Activated naive CD8-positive, alpha-beta T cell treated with anti-CD3 and anti-CD28 coated beads, Interleukin-2, amount 50 U/mL, for 24 hours (primary cell): ENCODE measurements at regions not wholly inside any gene's neighbourhood (a gene's known extent, or its start where the extent isn't known, plus 50 kb on each side); places are given as distances from the start of the nearest gene placed in this dataset.

Experiments used
- ATAC-seq: fragments of 150-1000 bp; cut with Tn5 transposase; one replicate; pipeline ENCODE4 v1.10.0; 2021
- DNase-seq: peaks from one replicate; pipeline ENCODE4 v3.0.0; 2021
- H3K27ac Mint-ChIP-seq: one replicate; pipeline ENCODE4 v1.8.0; 2021; ENCODE audit warnings: mild to moderate bottlenecking, mixed read lengths
- H3K27me3 Mint-ChIP-seq: one replicate; pipeline ENCODE4 v1.8.0; 2021; ENCODE audit warnings: mixed read lengths
- H3K36me3 Mint-ChIP-seq: one replicate; pipeline ENCODE4 v1.8.0; 2021; ENCODE audit warnings: low read depth, mixed read lengths
- H3K4me1 Mint-ChIP-seq: one replicate; pipeline ENCODE4 v1.8.0; 2021; ENCODE audit warnings: mixed read lengths
- H3K4me3 Mint-ChIP-seq: one replicate; pipeline ENCODE4 v1.8.0; 2021; ENCODE audit warnings: mild to moderate bottlenecking, moderate library complexity, mixed read lengths
- H3K9me3 Mint-ChIP-seq: one replicate; pipeline ENCODE4 v1.8.0; 2021; ENCODE audit warnings: mixed read lengths

DNA sequence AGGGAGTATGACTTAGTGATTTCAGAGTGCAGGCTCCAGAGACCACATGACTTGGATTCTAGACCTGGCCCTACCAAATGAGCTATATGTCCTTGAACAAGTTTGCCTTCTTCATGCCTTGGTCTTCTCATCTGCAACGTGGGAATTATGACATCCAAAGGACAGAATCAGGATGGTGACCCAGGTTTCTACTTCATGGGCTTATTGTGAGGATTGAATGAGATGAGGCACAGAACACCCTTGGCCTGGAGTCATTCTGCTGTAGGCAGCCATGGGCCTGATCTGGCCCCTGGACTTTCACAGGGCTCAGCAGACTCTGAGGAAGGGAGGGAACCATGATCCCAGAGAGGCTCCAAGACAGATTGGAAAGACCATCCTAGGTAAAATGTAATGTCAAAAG lies 85.6 kb upstream of the HAAO start:
- Mint-ChIP-seq H3K27ac (peak overlapping the region; percentile 30), H3K36me3 (no peaks in the 10 kb centered on the region)

DNA sequence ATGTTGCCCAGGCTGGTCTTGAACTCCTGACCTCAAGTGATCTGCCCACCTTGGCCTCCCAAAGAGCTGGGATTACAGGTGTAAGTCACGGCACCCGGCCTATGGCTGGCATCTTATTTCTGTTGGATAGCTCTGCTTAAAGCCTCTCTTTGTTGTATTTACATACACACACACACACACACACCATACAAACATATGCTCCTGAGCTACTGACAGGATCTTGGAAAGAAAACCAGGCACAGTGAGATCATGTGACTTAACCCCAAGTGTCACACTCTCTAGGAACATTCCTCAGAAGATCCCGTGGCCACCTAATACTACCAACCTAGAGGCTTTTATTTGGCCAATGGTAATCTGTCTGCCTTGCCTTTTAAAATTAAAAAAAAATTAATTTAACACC lies 85.1 kb upstream of the HAAO start:
- Mint-ChIP-seq H3K27ac (no peak overlapping the region), H3K4me1 (peaks cover 33% of the 10 kb centered on the region)

More for the DNA sequence above, 85.6 kb upstream of the HAAO start:
- no peak for ATAC-seq
- no peaks in the 10 kb centered on the region for H3K27me3 Mint-ChIP-seq
- no peak overlapping the region for H3K4me3 Mint-ChIP-seq
- H3K9me3 Mint-ChIP-seq = no peaks in the 10 kb centered on the region
- DNase-seq = no peak
- H3K4me1 Mint-ChIP-seq = peaks cover 33% of the 10 kb centered on the region

DNA sequence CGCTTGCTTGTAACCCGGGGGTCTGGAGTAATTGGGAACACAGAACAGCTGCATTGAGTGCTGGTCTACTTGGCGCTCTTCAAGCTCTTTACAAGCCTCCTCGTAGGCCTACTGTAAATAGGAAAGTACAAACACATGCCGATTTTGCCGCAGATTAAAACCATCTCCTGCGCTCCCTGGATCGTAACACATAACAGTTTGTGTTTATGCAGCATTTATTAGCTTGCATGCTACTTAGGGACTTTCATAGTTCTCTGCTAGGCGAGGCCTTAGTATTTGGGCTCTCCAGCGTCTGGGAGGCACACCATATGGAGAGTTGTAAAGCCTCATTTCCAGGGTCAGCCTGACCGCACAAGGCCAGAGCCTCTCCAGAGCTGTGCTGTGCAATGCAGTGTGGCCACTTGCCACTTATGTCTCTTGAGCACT lies 84.0 kb upstream of the HAAO start:
- no peaks in the 10 kb centered on the region for H3K27me3 Mint-ChIP-seq
- H3K4me1 Mint-ChIP-seq = peaks cover 24% of the 10 kb centered on the region
- ATAC-seq (no peak), DNase-seq (no peak)
- H3K9me3 Mint-ChIP-seq = no peaks in the 10 kb centered on the region
- no peaks in the 10 kb centered on the region for H3K36me3 Mint-ChIP-seq
- H3K27ac Mint-ChIP-seq = no peak overlapping the region
- no peak overlapping the region for H3K4me3 Mint-ChIP-seq

More for the DNA sequence above, 85.1 kb upstream of the HAAO start:
- no peaks in the 10 kb centered on the region for H3K27me3 Mint-ChIP-seq
- ATAC-seq (no peak), DNase-seq (no peak)
- no peaks in the 10 kb centered on the region for H3K36me3 Mint-ChIP-seq
- no peaks in the 10 kb centered on the region for H3K9me3 Mint-ChIP-seq
- H3K4me3 Mint-ChIP-seq = no peak overlapping the region

DNA sequence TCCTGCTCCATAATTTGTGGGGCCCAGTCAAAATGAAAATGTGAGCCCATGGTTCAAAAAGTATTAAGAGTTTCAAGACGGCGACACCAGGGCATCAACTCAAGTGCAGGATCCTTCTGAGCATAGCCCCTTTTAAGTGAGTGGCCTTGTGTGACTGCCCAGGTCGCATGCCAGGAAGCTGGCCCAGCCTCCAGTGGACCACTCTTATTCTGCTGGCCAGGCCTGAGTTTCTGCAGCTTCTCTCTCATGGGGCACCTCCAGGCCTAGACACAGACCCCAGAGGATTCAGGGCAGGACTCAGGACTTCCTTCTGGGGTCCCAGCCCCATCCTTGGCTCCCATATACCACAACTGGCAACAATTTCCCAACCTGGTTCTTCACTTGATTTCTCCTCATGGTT lies 83.5 kb upstream of the HAAO start:
- Mint-ChIP-seq H3K4me1 (peaks cover 22% of the 10 kb centered on the region), H3K27ac (no peak overlapping the region), H3K27me3 (no peaks in the 10 kb centered on the region), H3K9me3 (no peaks in the 10 kb centered on the region), H3K4me3 (no peak overlapping the region), H3K36me3 (no peaks in the 10 kb centered on the region)
- no peak for DNase-seq
- no peak for ATAC-seq

DNA sequence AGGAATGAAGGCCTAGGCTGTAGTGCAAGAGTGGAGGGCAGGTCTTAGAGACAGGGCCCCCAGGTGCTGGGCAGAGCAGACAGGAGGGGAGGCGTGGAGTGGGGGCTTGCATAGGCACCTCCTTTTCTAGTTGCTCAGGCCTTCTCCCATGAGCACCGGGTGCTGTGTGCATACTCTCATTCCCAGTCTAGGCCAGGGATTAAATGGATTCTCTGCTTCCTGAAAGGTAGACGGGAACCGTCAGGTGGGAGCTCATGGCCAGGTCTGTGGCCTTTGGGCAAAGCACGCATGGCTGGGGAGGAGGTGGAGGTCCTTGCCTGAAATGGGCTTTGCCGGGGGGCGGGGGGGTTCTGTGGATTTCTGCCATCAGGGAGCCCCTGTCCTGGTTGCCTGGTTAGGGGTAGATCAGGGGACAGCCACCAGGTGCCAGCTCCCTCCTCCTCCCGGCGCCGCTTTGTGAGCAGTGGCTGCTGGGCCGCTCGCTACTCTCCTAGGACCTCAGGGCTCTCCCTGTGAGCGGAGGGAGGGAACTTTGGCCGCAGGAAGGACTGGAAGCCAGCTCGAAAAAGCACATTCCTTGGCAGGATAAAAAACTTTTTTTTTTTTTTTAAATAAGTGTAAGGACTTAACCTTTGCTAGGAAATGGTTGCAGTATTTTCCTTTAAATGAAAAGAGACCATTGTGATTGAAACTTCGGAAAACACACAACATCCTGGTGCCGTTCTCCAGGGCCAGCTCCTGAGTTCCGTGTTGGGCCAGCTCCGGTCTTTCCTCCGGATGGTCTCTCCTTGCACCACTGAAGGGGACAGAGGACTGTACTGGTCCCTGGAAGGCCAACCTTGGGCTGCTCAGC lies 82.8 kb upstream of the HAAO start:
- no peak for ATAC-seq
- H3K4me3 Mint-ChIP-seq = no peak overlapping the region
- H3K36me3 Mint-ChIP-seq = no peaks in the 10 kb centered on the region
- H3K4me1 Mint-ChIP-seq = peaks cover 21% of the 10 kb centered on the region
- no peaks in the 10 kb centered on the region for H3K27me3 Mint-ChIP-seq
- no peaks in the 10 kb centered on the region for H3K9me3 Mint-ChIP-seq
- DNase-seq = no peak
- no peak overlapping the region for H3K27ac Mint-ChIP-seq

DNA sequence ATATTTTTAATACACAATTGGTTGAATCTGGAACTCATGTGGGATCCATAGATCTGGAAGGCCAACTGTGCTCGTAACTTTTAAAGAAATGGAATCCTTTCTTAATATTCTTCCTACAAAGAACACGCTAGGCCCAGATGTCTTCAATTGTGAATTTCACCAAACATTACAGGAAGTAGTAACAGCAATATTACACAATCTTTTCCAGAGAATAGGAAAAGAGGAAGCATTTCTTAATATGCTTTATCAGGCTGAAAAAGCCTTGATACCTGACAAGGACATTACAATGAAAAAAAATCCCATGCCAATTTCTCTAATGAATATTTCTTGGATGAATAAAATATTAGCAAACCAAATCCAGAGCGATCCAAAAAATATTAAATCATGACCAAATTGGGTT lies 80.3 kb upstream of the HAAO start:
- Mint-ChIP-seq H3K9me3 (peaks cover 13% of the 10 kb centered on the region), H3K27ac (no peak overlapping the region)

DNA sequence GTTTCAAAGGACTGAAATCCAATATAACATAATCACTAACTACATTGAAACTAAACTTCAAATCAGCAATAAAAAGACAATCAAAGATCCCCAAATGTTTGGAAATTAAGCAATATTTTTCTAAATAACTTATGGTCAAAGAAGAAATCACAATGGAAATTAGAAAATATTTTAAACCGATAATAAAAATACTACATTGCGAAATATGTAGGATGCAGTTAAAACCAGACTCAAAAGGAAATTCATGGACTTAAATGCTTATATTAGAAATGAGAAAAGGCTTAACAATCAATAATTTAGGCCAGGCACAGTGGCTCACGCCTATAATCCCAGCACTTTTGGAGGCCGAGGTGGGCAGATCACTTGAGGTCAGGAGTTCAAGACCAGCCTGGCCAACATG lies 79.0 kb upstream of the HAAO start:
- Mint-ChIP-seq H3K36me3 (no peaks in the 10 kb centered on the region), H3K4me3 (no peak overlapping the region), H3K4me1 (no peaks in the 10 kb centered on the region), H3K9me3 (peaks cover 13% of the 10 kb centered on the region), H3K27ac (no peak overlapping the region), H3K27me3 (peaks cover 2% of the 10 kb centered on the region)
- ATAC-seq = no peak
- no peak for DNase-seq

More for the DNA sequence above, 80.3 kb upstream of the HAAO start:
- ATAC-seq (no peak), DNase-seq (no peak)
- Mint-ChIP-seq H3K27me3 (peaks cover 2% of the 10 kb centered on the region), H3K36me3 (no peaks in the 10 kb centered on the region), H3K4me1 (no peaks in the 10 kb centered on the region), H3K4me3 (no peak overlapping the region)

DNA sequence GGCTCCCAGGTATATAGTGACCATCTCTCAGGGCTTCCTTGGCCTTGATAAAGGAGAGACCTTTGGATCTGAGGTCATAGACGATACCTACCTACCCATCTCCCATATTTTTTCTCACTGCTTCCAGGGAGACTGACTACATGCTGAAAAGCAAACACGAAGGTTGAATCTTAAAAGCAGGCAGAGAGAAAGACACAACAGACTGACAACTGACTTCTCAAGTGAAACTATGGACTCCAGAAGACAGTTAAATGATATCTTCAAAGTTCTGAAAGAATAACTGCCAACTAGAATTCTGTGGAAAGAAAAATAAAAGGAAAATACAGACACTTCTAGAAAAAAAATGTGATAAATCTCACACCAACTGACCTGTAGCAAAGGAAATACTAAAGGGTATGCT lies 76.5 kb upstream of the HAAO start:
- Mint-ChIP-seq H3K4me1 (no peaks in the 10 kb centered on the region), H3K36me3 (no peaks in the 10 kb centered on the region), H3K9me3 (peaks cover 13% of the 10 kb centered on the region), H3K4me3 (no peak overlapping the region), H3K27me3 (peaks cover 2% of the 10 kb centered on the region), H3K27ac (no peak overlapping the region)
- no peak for ATAC-seq
- no peak for DNase-seq

DNA sequence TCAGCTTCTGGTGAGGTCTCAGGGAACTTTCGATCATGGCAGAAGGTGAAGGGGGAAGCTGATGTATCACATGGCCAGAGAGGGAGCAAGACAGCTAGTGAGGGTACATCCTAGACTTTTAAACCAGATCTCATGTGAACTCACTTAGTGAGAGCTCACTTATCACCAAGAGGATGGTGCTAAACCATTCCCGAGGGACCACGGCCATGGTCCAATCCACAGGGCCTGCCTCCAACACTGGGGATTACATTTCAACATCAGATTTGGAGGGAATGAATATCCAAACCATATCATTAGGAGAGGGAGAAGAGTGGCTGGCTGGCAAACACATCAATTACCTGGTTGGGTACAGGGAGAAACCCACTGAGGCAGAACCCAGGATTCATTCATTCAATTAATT lies 75.7 kb upstream of the HAAO start:
- Mint-ChIP-seq H3K4me1 (no peaks in the 10 kb centered on the region), H3K36me3 (no peaks in the 10 kb centered on the region), H3K9me3 (peaks cover 13% of the 10 kb centered on the region), H3K27me3 (peaks cover 2% of the 10 kb centered on the region), H3K4me3 (no peak overlapping the region), H3K27ac (no peak overlapping the region)
- DNase-seq = no peak
- ATAC-seq = no peak

DNA sequence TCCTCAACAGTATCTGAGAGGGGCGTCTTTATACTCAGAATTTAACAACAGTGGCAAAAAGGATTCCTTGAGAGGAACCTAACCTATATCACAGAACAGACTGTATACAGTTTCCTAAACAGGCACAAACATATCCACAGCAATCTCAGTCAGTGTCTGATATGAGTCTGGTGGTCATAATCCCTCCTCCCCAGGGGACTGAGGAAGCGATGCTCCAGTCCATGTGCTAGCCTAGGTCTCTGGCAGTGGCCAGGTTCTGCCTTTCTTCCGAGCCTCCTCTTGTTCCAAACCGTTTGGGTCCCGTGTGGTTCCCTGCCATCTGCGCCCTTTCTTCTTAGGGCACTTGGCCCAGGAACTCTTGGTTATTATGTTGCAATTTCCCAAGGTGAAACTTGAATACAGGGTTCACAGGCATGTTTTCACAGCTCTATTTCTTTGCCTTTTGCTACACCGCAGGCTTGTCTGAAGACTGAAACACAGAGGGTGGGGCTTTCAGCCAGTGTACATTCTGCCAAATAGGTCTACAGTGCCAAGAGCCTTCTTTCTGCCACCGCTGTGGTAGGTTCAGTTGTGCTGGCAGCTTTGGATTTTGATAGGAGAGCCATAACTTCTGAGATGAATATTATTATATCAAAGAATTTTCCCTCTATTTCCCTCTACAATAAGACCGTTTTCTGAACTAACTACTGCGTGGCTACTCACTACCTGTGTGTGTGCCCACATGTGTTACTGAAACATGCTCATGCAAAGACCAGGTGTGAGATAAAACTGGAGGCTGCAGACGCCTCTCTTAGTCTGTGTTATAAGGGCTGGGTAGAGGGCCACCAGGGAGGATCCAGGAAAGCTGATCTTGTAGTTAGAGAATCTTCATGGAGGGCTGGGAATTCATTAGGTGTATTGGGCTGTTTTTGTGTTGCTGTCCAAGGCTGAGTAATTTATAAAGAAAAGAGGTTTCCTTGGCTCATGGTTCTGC lies 75.0 kb upstream of the HAAO start:
- H3K9me3 Mint-ChIP-seq = peaks cover 13% of the 10 kb centered on the region
- H3K4me1 Mint-ChIP-seq = no peaks in the 10 kb centered on the region
- no peak overlapping the region for H3K4me3 Mint-ChIP-seq
- H3K36me3 Mint-ChIP-seq = no peaks in the 10 kb centered on the region
- ATAC-seq (no peak), DNase-seq (no peak)
- H3K27me3 Mint-ChIP-seq = peaks cover 2% of the 10 kb centered on the region
- H3K27ac Mint-ChIP-seq = no peak overlapping the region

DNA sequence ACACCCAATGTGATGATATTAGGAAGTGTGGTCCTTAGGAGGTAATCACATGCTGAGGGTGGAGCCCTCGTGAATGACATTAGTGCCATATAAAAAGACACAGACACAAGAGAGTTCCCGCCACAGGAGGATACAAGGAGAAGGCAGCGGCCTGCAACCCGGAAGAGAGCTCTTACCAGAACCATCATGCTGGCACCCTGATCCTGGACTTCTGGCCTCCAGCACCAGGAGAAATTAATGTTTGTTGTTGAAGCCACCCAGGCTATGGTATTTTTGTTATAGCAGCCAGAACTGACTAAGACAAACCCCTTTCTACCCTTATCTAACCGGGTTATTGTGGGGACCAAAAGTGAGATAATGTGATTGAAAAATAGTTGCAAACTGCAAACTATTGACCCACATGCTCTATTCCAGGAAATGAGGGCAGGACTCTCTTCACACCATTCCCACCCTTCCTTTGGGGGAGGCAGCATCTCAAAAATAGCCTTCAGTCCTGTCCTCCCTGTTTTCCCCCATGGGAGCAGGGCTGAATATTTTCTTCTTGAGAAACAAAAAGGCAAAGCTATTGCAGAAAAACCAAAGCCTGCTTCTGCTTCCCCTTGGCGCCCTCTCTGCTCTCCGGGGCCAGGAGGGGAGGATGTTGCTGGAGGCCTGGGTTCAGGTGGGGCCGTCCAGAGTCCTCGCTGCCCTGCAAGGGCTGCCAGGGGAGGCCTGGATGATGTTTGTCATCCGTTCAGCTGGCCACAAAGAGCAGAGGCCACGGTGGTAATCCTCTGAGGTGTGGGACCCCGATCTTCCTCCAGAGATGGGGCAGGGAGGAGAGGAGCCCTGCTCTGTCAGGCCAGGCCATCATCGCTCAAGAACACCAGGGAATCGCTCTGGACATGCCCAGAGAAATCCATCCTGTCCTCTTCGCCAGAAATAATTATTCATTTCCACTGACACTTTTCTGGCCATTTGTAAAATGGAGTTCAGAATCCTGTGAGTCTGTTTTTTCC lies 73.8 kb upstream of the HAAO start:
- no peak for DNase-seq
- no peak overlapping the region for H3K27ac Mint-ChIP-seq
- H3K4me1 Mint-ChIP-seq = no peaks in the 10 kb centered on the region
- no peak for ATAC-seq
- H3K9me3 Mint-ChIP-seq = peaks cover 13% of the 10 kb centered on the region
- no peak overlapping the region for H3K4me3 Mint-ChIP-seq
- peaks cover 2% of the 10 kb centered on the region for H3K27me3 Mint-ChIP-seq
- no peaks in the 10 kb centered on the region for H3K36me3 Mint-ChIP-seq

DNA sequence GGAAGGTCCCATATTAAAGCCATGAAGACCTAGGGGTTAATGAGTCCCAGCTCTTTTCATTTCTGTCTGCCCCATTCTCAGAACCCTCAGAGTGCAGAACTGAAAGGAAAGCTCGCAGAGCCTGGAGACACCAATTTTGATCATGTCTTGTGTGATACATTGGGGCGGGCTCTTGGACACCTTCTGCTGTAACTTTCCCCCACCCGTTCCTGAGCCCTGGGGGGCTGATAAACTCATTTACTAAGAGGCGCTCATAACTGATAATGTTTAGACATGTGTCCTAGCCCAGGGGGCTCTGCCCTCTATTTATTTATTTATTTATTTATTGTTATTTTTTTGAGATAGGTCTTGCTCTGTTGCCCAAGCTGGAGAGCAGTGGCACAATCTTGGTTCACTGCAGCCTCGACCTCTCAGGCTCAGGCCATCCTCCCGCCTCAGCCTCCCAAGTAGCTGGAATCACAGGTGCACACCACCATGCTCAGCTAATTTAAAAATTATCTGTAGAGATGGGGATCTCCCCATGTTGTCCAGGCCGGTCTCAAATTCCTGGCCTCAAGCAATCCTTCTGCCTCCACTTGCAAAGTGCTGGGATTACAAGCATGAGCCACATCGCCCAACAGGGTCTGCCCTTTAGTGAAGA lies 72.4 kb upstream of the HAAO start:
- Mint-ChIP-seq H3K27ac (no peak overlapping the region), H3K4me1 (no peaks in the 10 kb centered on the region), H3K27me3 (peaks cover 2% of the 10 kb centered on the region), H3K36me3 (no peaks in the 10 kb centered on the region), H3K9me3 (peaks cover 13% of the 10 kb centered on the region), H3K4me3 (no peak overlapping the region)
- ATAC-seq (no peak), DNase-seq (no peak)

DNA sequence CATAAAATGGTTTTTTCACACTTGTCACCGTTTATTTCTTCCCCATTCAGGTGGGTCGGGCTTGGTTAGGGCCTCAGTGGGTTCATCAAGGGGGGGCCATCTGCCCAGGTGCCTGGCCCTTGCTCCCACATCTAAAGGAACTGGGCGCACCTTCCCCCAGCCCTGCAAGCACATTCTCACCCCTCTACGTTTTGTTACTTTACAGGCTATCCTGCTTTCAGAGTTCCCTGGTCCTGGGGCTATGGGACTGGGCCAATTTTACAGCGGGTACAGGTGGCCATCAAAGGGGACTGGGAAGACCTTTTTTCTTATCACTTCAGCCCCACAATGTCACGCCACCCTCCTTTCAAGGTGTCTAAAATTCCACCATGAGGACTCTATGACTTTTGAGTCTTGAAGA lies 71.8 kb upstream of the HAAO start:
- H3K36me3 Mint-ChIP-seq = no peaks in the 10 kb centered on the region
- peaks cover 13% of the 10 kb centered on the region for H3K9me3 Mint-ChIP-seq
- DNase-seq = no peak
- H3K27ac Mint-ChIP-seq = no peak overlapping the region
- H3K4me3 Mint-ChIP-seq = no peak overlapping the region
- peaks cover 2% of the 10 kb centered on the region for H3K27me3 Mint-ChIP-seq
- no peaks in the 10 kb centered on the region for H3K4me1 Mint-ChIP-seq
- ATAC-seq = no peak

DNA sequence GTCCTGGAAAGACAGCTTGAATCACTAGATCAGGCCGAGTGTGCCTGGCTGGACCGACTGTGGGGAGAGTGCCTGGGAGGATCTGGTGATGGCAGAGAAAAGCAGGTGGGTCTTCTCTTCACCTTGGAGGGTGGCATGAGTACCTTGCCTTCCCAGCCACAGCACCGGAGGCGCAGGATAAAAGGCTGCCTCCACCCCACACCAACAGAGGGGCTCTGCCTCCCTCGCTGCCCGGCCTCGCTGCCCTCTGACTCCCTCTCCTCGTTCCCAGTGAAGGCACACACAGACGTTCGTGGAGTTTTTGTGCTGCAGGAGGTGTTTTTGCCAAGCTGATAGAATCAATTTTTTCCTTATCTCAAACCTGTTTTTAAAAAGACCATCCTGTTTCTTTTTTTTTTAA lies 71.4 kb upstream of the HAAO start:
- no peak overlapping the region for H3K27ac Mint-ChIP-seq
- ATAC-seq = no peak
- no peak overlapping the region for H3K4me3 Mint-ChIP-seq
- DNase-seq = no peak
- no peaks in the 10 kb centered on the region for H3K36me3 Mint-ChIP-seq
- peaks cover 2% of the 10 kb centered on the region for H3K27me3 Mint-ChIP-seq
- H3K4me1 Mint-ChIP-seq = peaks cover 2% of the 10 kb centered on the region
- H3K9me3 Mint-ChIP-seq = peaks cover 9% of the 10 kb centered on the region
